SK-N-SH treated with all-trans-retinoic acid at 6 μM for 48 hours (cell line): ENCODE measurements at regions not wholly inside any gene's neighbourhood (a gene's known extent, or its start where the extent isn't known, plus 50 kb on each side); places are given as distances from the start of the nearest gene placed in this dataset.

ENCODE experiments used
- ATAC-seq: fragments of 200-7000 bp; cut with Tn5 transposase; 3 replicates; pipeline ENCODE4 v1.9.1; 2020; ENCODE audit warnings: mild to moderate bottlenecking, moderate library complexity
- ARNTL ChIP-seq: fragments of 450-650 bp; formaldehyde crosslinking; IDR thresholded peaks from 2 replicates; pipeline ENCODE4 v1.5.0; 2020; ENCODE audit warnings: low read depth, mild to moderate bottlenecking, moderate library complexity, borderline replicate concordance
- CSDC2 ChIP-seq: fragments of 250-450 bp; sonication (Bioruptor Pico); IDR thresholded peaks from 2 replicates; pipeline ENCODE4 v1.5.0; 2020; ENCODE audit warnings: mild to moderate bottlenecking, moderate library complexity
- ESRRG ChIP-seq: fragments of 250-450 bp; sonication (Bioruptor Pico); IDR thresholded peaks from 2 replicates; pipeline ENCODE4 v1.6.1; 2021; ENCODE audit warnings: mild to moderate bottlenecking
- OSR1 ChIP-seq: fragments of 250-450 bp; sonication (Bioruptor Pico); IDR thresholded peaks from 2 replicates; pipeline ENCODE4 v1.8.0; 2022; ENCODE audit warnings: moderate library complexity, mild to moderate bottlenecking, inconsistent platforms
- PATZ1 ChIP-seq: fragments of 250-450 bp; sonication (Bioruptor Pico); IDR thresholded peaks from 2 replicates; pipeline ENCODE4 v1.8.0; 2020; ENCODE audit warnings: mild to moderate bottlenecking, moderate library complexity, borderline replicate concordance
- POU6F1 ChIP-seq: fragments of 250-450 bp; sonication (Bioruptor Pico); IDR thresholded peaks from 2 replicates; pipeline ENCODE4 v1.8.0; 2021; ENCODE audit warnings: low read depth, mild to moderate bottlenecking, moderate library complexity, borderline replicate concordance
- PPARA ChIP-seq: fragments of 250-450 bp; sonication (Bioruptor Pico); IDR thresholded peaks from 2 replicates; pipeline ENCODE4 v1.5.0; 2020; ENCODE audit warnings: mild to moderate bottlenecking, borderline replicate concordance
- SNAI2 ChIP-seq: fragments of 250-450 bp; sonication (Bioruptor Pico); IDR thresholded peaks from 2 replicates; pipeline ENCODE4 v1.5.0; 2020; ENCODE audit warnings: mild to moderate bottlenecking, moderate library complexity
- TOX ChIP-seq: fragments of 250-450 bp; sonication (Bioruptor Pico); IDR thresholded peaks from 2 replicates; pipeline ENCODE4 v1.8.0; 2021; ENCODE audit warnings: mild to moderate bottlenecking, moderate library complexity, borderline replicate concordance
- ZC3H10 ChIP-seq: fragments of 250-450 bp; sonication (Bioruptor Pico); IDR thresholded peaks from 2 replicates; pipeline ENCODE4 v1.5.1; 2021; ENCODE audit warnings: mild to moderate bottlenecking, moderate library complexity
- ZFP30 ChIP-seq: fragments of 450-650 bp; formaldehyde crosslinking; IDR thresholded peaks from 2 replicates; pipeline ENCODE4 v1.5.0; 2022; ENCODE audit warnings: mild to moderate bottlenecking, moderate library complexity
- ZNF565 ChIP-seq: fragments of 450-650 bp; formaldehyde crosslinking; conservative IDR thresholded peaks from 2 replicates; pipeline ENCODE4 v1.5.0; 2020; ENCODE audit warnings: low read depth, mild to moderate bottlenecking, moderate library complexity
- ZNF70 ChIP-seq: fragments of 450-650 bp; formaldehyde crosslinking; IDR thresholded peaks from 2 replicates; pipeline ENCODE4 v1.5.0; 2020; ENCODE audit warnings: mild to moderate bottlenecking, moderate library complexity
- TF ChIP-seq, protein P1 (sequence below): fragments of 250-450 bp; sonication (Bioruptor Pico); IDR thresholded peaks from 2 replicates; pipeline ENCODE4 v1.5.0; 2020; ENCODE audit warnings: mild to moderate bottlenecking, moderate library complexity

- TF ChIP-seq, protein P1, sequence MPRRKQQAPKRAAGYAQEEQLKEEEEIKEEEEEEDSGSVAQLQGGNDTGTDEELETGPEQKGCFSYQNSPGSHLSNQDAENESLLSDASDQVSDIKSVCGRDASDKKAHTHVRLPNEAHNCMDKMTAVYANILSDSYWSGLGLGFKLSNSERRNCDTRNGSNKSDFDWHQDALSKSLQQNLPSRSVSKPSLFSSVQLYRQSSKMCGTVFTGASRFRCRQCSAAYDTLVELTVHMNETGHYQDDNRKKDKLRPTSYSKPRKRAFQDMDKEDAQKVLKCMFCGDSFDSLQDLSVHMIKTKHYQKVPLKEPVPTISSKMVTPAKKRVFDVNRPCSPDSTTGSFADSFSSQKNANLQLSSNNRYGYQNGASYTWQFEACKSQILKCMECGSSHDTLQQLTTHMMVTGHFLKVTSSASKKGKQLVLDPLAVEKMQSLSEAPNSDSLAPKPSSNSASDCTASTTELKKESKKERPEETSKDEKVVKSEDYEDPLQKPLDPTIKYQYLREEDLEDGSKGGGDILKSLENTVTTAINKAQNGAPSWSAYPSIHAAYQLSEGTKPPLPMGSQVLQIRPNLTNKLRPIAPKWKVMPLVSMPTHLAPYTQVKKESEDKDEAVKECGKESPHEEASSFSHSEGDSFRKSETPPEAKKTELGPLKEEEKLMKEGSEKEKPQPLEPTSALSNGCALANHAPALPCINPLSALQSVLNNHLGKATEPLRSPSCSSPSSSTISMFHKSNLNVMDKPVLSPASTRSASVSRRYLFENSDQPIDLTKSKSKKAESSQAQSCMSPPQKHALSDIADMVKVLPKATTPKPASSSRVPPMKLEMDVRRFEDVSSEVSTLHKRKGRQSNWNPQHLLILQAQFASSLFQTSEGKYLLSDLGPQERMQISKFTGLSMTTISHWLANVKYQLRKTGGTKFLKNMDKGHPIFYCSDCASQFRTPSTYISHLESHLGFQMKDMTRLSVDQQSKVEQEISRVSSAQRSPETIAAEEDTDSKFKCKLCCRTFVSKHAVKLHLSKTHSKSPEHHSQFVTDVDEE: no peak
- TF ChIP-seq, all 23 proteins: peak for 0
These were observed 1190.8 kb upstream of the CELF4 start (continued) for GRCh38 chr18:38756436-38756835.

DNA sequence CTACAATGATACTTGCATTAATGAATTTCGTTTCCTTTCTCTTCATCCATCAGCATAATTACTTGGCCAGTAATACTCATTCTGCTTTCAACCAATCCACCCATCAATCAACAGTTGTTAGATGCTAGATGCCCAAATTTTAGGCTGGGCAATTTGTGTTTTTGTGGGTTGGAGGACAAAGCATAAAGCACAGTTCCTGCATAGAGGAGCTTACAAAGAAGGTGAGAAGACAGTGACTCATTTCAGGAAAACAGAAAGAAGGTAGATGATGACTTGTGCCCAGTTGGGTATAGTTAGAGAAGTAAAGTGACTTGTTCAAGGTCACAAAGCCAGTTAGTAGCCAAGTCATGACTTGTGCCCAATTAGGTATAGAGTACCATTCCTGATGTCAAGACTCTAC lies 1186.8 kb upstream of the CELF4 start:
- no peak for ATAC-seq
- TF ChIP-seq PATZ1 (CRISPR knock-in tag): no peak
- TF ChIP-seq, protein P1: no peak
- TF ChIP-seq PPARA (CRISPR knock-in tag): no peak
- TF ChIP-seq TOX (CRISPR knock-in tag): no peak
- TF ChIP-seq ESRRG (CRISPR knock-in tag): no peak
- TF ChIP-seq CSDC2 (CRISPR knock-in tag): no peak
- no peak for TF ChIP-seq ZFP30 (CRISPR knock-in tag)
- no peak for TF ChIP-seq POU6F1
- no peak for TF ChIP-seq ZC3H10 (CRISPR knock-in tag)
- TF ChIP-seq SNAI2 (CRISPR knock-in tag): no peak
- no peak for TF ChIP-seq ZNF70 (CRISPR knock-in tag)

DNA sequence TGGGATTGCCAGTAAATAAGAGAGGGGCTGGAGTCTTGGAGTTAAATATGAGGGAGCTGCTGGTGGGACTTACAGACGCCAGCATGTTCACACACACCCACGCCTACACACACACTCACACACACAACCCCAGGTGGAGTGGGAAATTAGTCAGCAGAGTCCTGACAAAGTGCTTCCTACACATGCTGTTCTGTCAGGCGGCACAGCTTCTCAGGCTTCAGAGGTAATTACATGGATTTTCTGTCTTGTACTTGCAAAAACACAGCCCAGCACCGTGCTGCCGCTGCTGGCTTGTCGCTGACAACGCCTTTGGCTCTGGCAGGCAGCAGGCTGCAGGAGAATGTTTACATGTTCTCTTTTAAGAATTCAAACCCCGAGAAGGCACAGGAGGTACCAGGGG lies 1186.3 kb upstream of the CELF4 start:
- TF ChIP-seq ARNTL (CRISPR knock-in tag) (no peak), ESRRG (CRISPR knock-in tag) (no peak), CSDC2 (CRISPR knock-in tag) (no peak), ZC3H10 (CRISPR knock-in tag) (no peak), ZNF565 (CRISPR knock-in tag) (no peak), OSR1 (no peak)
- TF ChIP-seq, all 23 proteins: peak for 0
- ATAC-seq: no peak

DNA sequence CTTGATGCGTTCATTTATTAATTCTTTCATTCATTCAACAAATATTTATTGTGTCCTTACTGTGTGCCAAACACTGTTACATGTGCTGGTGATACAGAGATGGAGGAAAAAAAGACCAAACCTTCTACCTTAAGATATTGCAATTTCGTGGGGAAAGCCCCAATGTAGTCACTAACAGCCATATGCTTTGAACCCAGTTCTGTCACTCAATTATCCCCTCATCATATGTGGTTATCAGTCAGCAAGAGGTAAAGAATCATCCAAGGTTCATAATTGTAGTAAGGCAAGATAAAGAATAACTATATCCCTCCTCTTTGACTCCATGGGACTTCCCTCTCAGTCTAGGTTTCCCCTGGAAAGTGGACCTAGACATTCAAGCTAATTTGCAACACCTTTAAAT lies 1185.6 kb upstream of the CELF4 start:
- TF ChIP-seq CSDC2 (CRISPR knock-in tag): no peak
- TF ChIP-seq, protein P1: no peak
- TF ChIP-seq ZNF565 (CRISPR knock-in tag): no peak
- no peak for TF ChIP-seq ZC3H10 (CRISPR knock-in tag)
- TF ChIP-seq ZNF70 (CRISPR knock-in tag): no peak
- TF ChIP-seq, all 23 proteins: peak for 0
- no peak for ATAC-seq
